Liver (tissue), 7 donors: ENCODE measurements at regions not wholly inside any gene's neighbourhood (a gene's known extent, or its start where the extent isn't known, plus 50 kb on each side); places are given as distances from the start of the nearest gene placed in this dataset.

Experiments
- DNase-seq: peaks from one replicate; pipeline ENCODE4 v3.0.0-alpha.2; 2017; ENCODE audit warnings: low spot score
- H3K27ac ChIP-seq, 2 donors: one replicate each; pipeline ENCODE4 v1.7.0; 2013; ENCODE audit warnings: inconsistent platforms in 2 of 2, low read length in 2 of 2, control low read depth in 1 of 2, low read depth in 1 of 2, mild to moderate bottlenecking in 1 of 2
- H3K27me3 ChIP-seq, 4 donors: one replicate each; pipeline versions ENCODE4 v1.6.1 to v1.7.0; 2013; ENCODE audit warnings: low read length in 3 of 4, inconsistent platforms in 1 of 4, mild to moderate bottlenecking in 1 of 4, moderate library complexity in 1 of 4; ENCODE audit not compliant: control insufficient read depth in 4 of 4, insufficient read depth in 4 of 4
- H3K36me3 ChIP-seq, 4 donors: one replicate each; pipeline versions ENCODE4 v1.6.1 to v1.7.0; 2013; ENCODE audit warnings: low read length in 3 of 4, mild to moderate bottlenecking in 3 of 4, low read depth in 1 of 4, moderate library complexity in 1 of 4; ENCODE audit not compliant: control insufficient read depth in 4 of 4, insufficient read depth in 3 of 4
- H3K4me1 ChIP-seq, 4 donors: one replicate each; pipeline versions ENCODE4 v1.6.1 to v1.7.0; 2013; ENCODE audit warnings: low read length in 3 of 4, mild to moderate bottlenecking in 3 of 4, moderate library complexity in 1 of 4; ENCODE audit not compliant: control insufficient read depth in 4 of 4, insufficient read depth in 4 of 4
- H3K4me3 ChIP-seq, 3 donors: one replicate each; pipeline versions ENCODE4 v1.6.1 to v1.7.0; 2013; ENCODE audit warnings: low read length in 3 of 3, control low read depth in 1 of 3, low read depth in 1 of 3, mild to moderate bottlenecking in 1 of 3
- H3K9ac ChIP-seq, 2 donors: one replicate each; pipeline ENCODE4 v1.7.0; 2013; ENCODE audit warnings: low read length in 2 of 2, mild to moderate bottlenecking in 2 of 2, moderate library complexity in 2 of 2, control low read depth in 1 of 2, low read depth in 1 of 2
- H3K9me3 ChIP-seq, 4 donors: one replicate each; pipeline versions ENCODE4 v1.6.1 to v1.7.0; 2013; ENCODE audit warnings: low read length in 3 of 4; ENCODE audit not compliant: control insufficient read depth in 4 of 4
- EGR1 ChIP-seq, 2 donors: IDR thresholded peaks; 2 replicates each; pipeline ENCODE4 v1.6.1; 2016 to 2018; ENCODE audit warnings: antibody characterized with exemption in 2 of 2, low read depth in 2 of 2
- FOXA1 ChIP-seq: IDR thresholded peaks from 2 replicates; pipeline ENCODE4 v1.6.1; 2016; ENCODE audit warnings: antibody characterized with exemption
- FOXA2 ChIP-seq: IDR thresholded peaks from 2 replicates; pipeline ENCODE4 v1.6.1; 2016; ENCODE audit warnings: antibody characterized with exemption
- GABPA ChIP-seq, 2 donors: IDR thresholded peaks in 1 of 2; conservative IDR thresholded peaks in 1 of 2; 2 replicates each; pipeline ENCODE4 v1.6.1; 2016; ENCODE audit warnings: antibody characterized with exemption in 2 of 2, mild to moderate bottlenecking in 1 of 2, moderate library complexity in 1 of 2
- HNF4A ChIP-seq, 2 donors: conservative IDR thresholded peaks; 2 replicates each; pipeline ENCODE4 v1.6.1; 2016; ENCODE audit warnings: antibody characterized with exemption in 2 of 2, mild to moderate bottlenecking in 2 of 2
- HNF4G ChIP-seq: IDR thresholded peaks from 2 replicates; pipeline ENCODE4 v1.6.1; 2016; ENCODE audit warnings: antibody characterized with exemption
- JUND ChIP-seq, 2 donors: IDR thresholded peaks; 2 replicates each; pipeline ENCODE4 v1.6.1; 2016; ENCODE audit warnings: antibody characterized with exemption in 2 of 2
- NR2F2 ChIP-seq: IDR thresholded peaks from 2 replicates; pipeline ENCODE4 v1.6.1; 2016; ENCODE audit warnings: antibody characterized with exemption
- RAD21 ChIP-seq, 2 donors: IDR thresholded peaks; 2 replicates each; pipeline ENCODE4 v1.6.1; 2016; ENCODE audit warnings: antibody characterized with exemption in 2 of 2, mild to moderate bottlenecking in 2 of 2
- REST ChIP-seq: IDR thresholded peaks from 2 replicates; pipeline ENCODE4 v1.6.1; 2016; ENCODE audit warnings: antibody characterized with exemption, mild to moderate bottlenecking
- RXRA ChIP-seq, 2 donors: IDR thresholded peaks; 2 replicates each; pipeline ENCODE4 v1.6.1; 2017 to 2018; ENCODE audit warnings: antibody characterized with exemption in 2 of 2, mild to moderate bottlenecking in 1 of 2
- SP1 ChIP-seq: IDR thresholded peaks from 2 replicates; pipeline ENCODE4 v1.6.1; 2018; ENCODE audit warnings: antibody characterized with exemption, mild to moderate bottlenecking
- WGBS: extraction: QIAGEN DNeasy Blood & Tissue Kit; methylation state at CpG from one replicate; pipeline ENCODE4 v1.1.7; 2013; 5-methylcytosine and 5-hydroxymethylcytosine counted together
- TF ChIP-seq, protein P1 (sequence below): IDR thresholded peaks from 2 replicates; pipeline ENCODE4 v1.6.1; 2016; ENCODE audit warnings: antibody characterized with exemption
- TF ChIP-seq, protein P2 (sequence below): IDR thresholded peaks from 2 replicates; pipeline ENCODE4 v1.6.1; 2016; ENCODE audit warnings: antibody characterized with exemption
- donor health status: healthy.
- donor health status: healthy.
- donor health status: healthy.
- donor health status: healthy.

GRCh38 chr5:143680672-143681259 is 131.2 kb upstream of the HMHB1 start:
- no peak overlapping the region for H3K27ac ChIP-seq
- 80% methylated on average over 4 of the region's 4 CpGs for WGBS
- DNase-seq, result no peak

DNA sequence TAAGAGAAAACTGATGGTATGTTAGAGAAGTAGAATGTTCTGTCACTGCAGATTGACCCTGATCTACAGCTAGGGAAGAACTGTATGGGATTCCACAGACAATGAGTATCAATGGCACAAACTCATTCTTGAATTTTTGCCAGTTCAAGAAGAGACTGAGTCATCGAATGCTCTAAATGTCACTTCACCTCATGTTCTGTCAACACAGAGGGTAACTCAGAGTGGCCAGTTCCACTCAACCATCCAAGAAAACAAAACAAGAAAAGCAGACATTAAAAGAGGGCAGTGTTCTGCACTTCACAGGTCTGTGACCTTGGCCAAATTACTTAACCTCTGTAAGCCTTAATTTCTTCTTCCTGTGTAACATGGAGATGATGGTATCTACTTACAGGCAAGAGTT is 132.2 kb upstream of the HMHB1 start:
- Histone ChIP-seq H3K4me1 (peaks cover 0 to 3% (median 0%) of the 10 kb centered on the region in 4 donors), H3K9me3 (no peaks in the 10 kb centered on the region), H3K27me3 (no peaks in the 10 kb centered on the region), H3K36me3 (no peaks in the 10 kb centered on the region), H3K9ac (no peak overlapping the region), H3K4me3 (no peak overlapping the region), H3K27ac (no peak overlapping the region)
- TF ChIP-seq SP1 (no peak), NR2F2 (no peak), FOXA2 (no peak), RAD21 (IDR thresholded peaks at IDR 0.05) (no peak), HNF4A (conservative IDR thresholded peaks at IDR 0.05) (no peak), HNF4G (no peak), JUND (IDR thresholded peaks at IDR 0.05) (no peak), GABPA (IDR thresholded peaks at IDR 0.05 in 1 of 2, conservative IDR thresholded peaks at IDR 0.05 in 1 of 2) (no peak)
- TF ChIP-seq, protein P1, sequence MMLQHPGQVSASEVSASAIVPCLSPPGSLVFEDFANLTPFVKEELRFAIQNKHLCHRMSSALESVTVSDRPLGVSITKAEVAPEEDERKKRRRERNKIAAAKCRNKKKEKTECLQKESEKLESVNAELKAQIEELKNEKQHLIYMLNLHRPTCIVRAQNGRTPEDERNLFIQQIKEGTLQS, result no peak
- TF ChIP-seq, protein P2, sequence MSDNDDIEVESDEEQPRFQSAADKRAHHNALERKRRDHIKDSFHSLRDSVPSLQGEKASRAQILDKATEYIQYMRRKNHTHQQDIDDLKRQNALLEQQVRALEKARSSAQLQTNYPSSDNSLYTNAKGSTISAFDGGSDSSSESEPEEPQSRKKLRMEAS, result no peak
- 40% methylated on average over 1 of the region's 1 CpG for WGBS
- no peak for DNase-seq

More at GRCh38 chr5:143680672-143681259, 131.2 kb upstream of the HMHB1 start:
- Histone ChIP-seq H3K36me3 (no peaks in the 10 kb centered on the region), H3K9me3 (no peaks in the 10 kb centered on the region), H3K27me3 (no peaks in the 10 kb centered on the region), H3K4me3 (no peak overlapping the region), H3K4me1 (peaks cover 0 to 3% (median 2%) of the 10 kb centered on the region in 4 donors), H3K9ac (no peak overlapping the region)
- TF ChIP-seq JUND (IDR thresholded peaks at IDR 0.05) (no peak), FOXA1 (no peak), HNF4A (conservative IDR thresholded peaks at IDR 0.05) (no peak), RXRA (IDR thresholded peaks at IDR 0.05) (no peak), RAD21 (IDR thresholded peaks at IDR 0.05) (no peak), NR2F2 (no peak), FOXA2 (no peak), REST (no peak), EGR1 (IDR thresholded peaks at IDR 0.05; ENCODE audit: low read depth in 2 of 2) (no peak)
- TF ChIP-seq, protein P2, result no peak
- TF ChIP-seq, protein P1, result no peak
